ENCODE measurements at regions not wholly inside any gene's neighbourhood (a gene's known extent, or its start where the extent isn't known, plus 50 kb on each side); places are given as distances from the start of the nearest gene placed in this dataset.

GRCh38 chr13:100803091-100803490 is 128.5 kb upstream of the TMTC4 start:
- H3K4me1 Mint-ChIP-seq = peaks cover 34% of the 10 kb centered on the region
- H3K27ac Mint-ChIP-seq (ENCODE audit: unreplicated experiment) = no peak overlapping the region
- H3K27me3 Mint-ChIP-seq (ENCODE audit: low read depth) = no peaks in the 10 kb centered on the region
- no peaks in the 10 kb centered on the region for H3K9me3 Mint-ChIP-seq
- no peak for TF ChIP-seq CTCF (conservative IDR thresholded peaks at IDR 0.05)
- H3K36me3 Mint-ChIP-seq (ENCODE audit: low read depth) = peaks cover 1% of the 10 kb centered on the region
- no peak for DNase-seq (ENCODE audit: low read depth, low spot score)
- H3K4me3 Mint-ChIP-seq = no peak overlapping the region

GRCh38 chr13:100800283-100800875 is 125.8 kb upstream of the TMTC4 start:
- Mint-ChIP-seq H3K36me3 (ENCODE audit: low read depth) (peaks cover 4% of the 10 kb centered on the region), H3K4me1 (peaks cover 15% of the 10 kb centered on the region), H3K9me3 (peaks cover 2% of the 10 kb centered on the region), H3K27me3 (ENCODE audit: low read depth) (no peaks in the 10 kb centered on the region), H3K27ac (ENCODE audit: unreplicated experiment) (no peak overlapping the region), H3K4me3 (no peak overlapping the region)
- TF ChIP-seq CTCF (conservative IDR thresholded peaks at IDR 0.05) = no peak
- no peak for DNase-seq (ENCODE audit: low read depth, low spot score)

GRCh38 chr13:100798739-100799361 is 124.3 kb upstream of the TMTC4 start:
- H3K9me3 Mint-ChIP-seq = peaks cover 5% of the 10 kb centered on the region
- no peak overlapping the region for H3K27ac Mint-ChIP-seq (ENCODE audit: unreplicated experiment)
- peaks cover 8% of the 10 kb centered on the region for H3K36me3 Mint-ChIP-seq (ENCODE audit: low read depth)
- H3K4me3 Mint-ChIP-seq = no peak overlapping the region
- TF ChIP-seq CTCF (conservative IDR thresholded peaks at IDR 0.05) = no peak
- H3K27me3 Mint-ChIP-seq (ENCODE audit: low read depth) = no peaks in the 10 kb centered on the region
- DNase-seq (ENCODE audit: low read depth, low spot score) = no peak
- peaks cover 14% of the 10 kb centered on the region for H3K4me1 Mint-ChIP-seq

GRCh38 chr13:100797921-100798320 is 123.3 kb upstream of the TMTC4 start:
- Mint-ChIP-seq H3K9me3 (peaks cover 5% of the 10 kb centered on the region), H3K27me3 (ENCODE audit: low read depth) (no peaks in the 10 kb centered on the region), H3K36me3 (ENCODE audit: low read depth) (peaks cover 8% of the 10 kb centered on the region), H3K4me3 (no peak overlapping the region), H3K4me1 (peaks cover 14% of the 10 kb centered on the region), H3K27ac (ENCODE audit: unreplicated experiment) (no peak overlapping the region)
- DNase-seq (ENCODE audit: low read depth, low spot score) = no peak
- no peak for TF ChIP-seq CTCF (conservative IDR thresholded peaks at IDR 0.05)

GRCh38 chr13:100796463-100796862 is 121.9 kb upstream of the TMTC4 start:
- Mint-ChIP-seq H3K27me3 (ENCODE audit: low read depth) (no peaks in the 10 kb centered on the region), H3K4me1 (peaks cover 7% of the 10 kb centered on the region), H3K36me3 (ENCODE audit: low read depth) (peaks cover 11% of the 10 kb centered on the region), H3K9me3 (peaks cover 10% of the 10 kb centered on the region), H3K27ac (ENCODE audit: unreplicated experiment) (no peak overlapping the region), H3K4me3 (no peak overlapping the region)
- TF ChIP-seq CTCF (conservative IDR thresholded peaks at IDR 0.05) = no peak
- DNase-seq (ENCODE audit: low read depth, low spot score) = no peak

Measured in neural crest cell (in vitro differentiated cells).